Mesothelial cell of epicardium (in vitro differentiated cells): ENCODE measurements at regions not wholly inside any gene's neighbourhood (a gene's known extent, or its start where the extent isn't known, plus 50 kb on each side); places are given as distances from the start of the nearest gene placed in this dataset.

ENCODE experiments used
- DNase-seq, 2 experiments: peaks; one replicate each; pipeline ENCODE4 v3.0.0; 2021; ENCODE audit warnings: low spot score in 2 of 2; ENCODE audit not compliant: unreplicated experiment in 2 of 2
- H3K27ac Mint-ChIP-seq: 2 replicates; pipeline ENCODE4 v1.8.0; 2021; ENCODE audit warnings: mixed read lengths
- H3K27me3 Mint-ChIP-seq: 2 replicates; pipeline ENCODE4 v1.8.0; 2021; ENCODE audit warnings: low read depth, mixed read lengths
- H3K36me3 Mint-ChIP-seq: 2 replicates; pipeline ENCODE4 v1.8.0; 2021; ENCODE audit warnings: mixed read lengths
- H3K4me1 Mint-ChIP-seq: 2 replicates; pipeline ENCODE4 v1.8.0; 2021; ENCODE audit warnings: mixed read lengths
- H3K4me3 Mint-ChIP-seq: 2 replicates; pipeline ENCODE4 v1.8.0; 2021; ENCODE audit warnings: mild to moderate bottlenecking, moderate library complexity, mixed read lengths
- H3K9me3 Mint-ChIP-seq: 2 replicates; pipeline ENCODE4 v1.8.0; 2021; ENCODE audit warnings: mixed read lengths
- TF ChIP-seq, protein P1 (sequence below): fragments of 200-600 bp; sonication (generic); IDR thresholded peaks from one replicate; pipeline ENCODE4 v1.5.0; 2021; ENCODE audit warnings: antibody characterized with exemption; ENCODE audit not compliant: unreplicated experiment

DNA sequence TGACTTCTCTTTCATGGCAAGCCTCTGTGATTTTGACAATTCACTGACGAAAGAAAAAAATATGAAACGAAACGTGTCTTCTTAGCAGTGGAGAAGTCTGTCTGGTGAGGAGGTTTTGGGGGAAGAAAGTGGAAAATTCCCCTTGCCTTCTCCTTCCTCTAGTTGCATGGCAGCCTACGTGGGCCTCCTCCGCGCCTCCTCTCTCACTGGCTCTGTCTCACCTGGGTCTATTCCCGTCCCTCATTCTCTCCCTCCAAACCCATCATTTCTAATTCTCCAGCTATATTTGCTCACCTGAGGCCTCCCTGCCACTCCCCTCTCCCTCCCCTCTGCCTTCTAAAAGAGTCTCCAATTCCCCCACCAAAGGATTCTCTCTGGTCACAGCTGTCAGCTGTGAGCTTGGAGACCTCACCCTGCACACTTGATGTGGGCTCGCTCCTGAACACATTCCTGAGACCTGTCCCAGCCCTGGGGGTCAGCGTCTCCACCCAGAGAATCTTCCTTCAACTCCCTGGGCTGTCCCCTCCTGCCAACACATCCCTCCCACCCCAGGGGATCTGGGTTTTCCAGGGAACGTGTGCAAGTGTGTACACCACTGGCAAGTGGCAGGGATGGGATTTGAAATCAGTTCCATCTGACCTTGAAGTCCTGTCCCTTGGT lies 159.6 kb upstream of the PMEPA1 start:
- no peaks in the 10 kb centered on the region for H3K36me3 Mint-ChIP-seq

DNA sequence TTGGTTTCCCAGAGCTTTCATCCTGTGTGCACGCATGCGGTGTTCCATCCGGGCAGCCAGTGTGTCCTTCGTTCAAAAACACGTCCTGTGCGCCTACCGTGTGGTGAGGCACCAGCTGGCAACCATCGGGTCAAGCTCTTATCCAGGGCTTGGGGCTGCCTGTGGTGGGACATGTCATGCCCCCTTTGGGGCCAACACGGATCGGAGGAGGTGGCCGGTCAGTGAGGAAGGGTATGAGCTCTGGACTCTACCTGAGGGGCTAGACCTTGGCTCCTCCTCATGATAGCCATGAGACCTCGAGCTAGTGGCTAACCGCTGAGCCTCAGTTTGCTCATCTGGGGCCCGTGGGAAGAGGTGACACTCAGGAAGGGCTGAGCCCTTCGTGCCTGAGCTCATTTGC lies 158.5 kb upstream of the PMEPA1 start:
- peaks cover 50% of the 10 kb centered on the region for H3K27me3 Mint-ChIP-seq
- peaks cover 11% of the 10 kb centered on the region for H3K4me1 Mint-ChIP-seq
- H3K4me3 Mint-ChIP-seq = no peak overlapping the region
- TF ChIP-seq, protein P1, sequence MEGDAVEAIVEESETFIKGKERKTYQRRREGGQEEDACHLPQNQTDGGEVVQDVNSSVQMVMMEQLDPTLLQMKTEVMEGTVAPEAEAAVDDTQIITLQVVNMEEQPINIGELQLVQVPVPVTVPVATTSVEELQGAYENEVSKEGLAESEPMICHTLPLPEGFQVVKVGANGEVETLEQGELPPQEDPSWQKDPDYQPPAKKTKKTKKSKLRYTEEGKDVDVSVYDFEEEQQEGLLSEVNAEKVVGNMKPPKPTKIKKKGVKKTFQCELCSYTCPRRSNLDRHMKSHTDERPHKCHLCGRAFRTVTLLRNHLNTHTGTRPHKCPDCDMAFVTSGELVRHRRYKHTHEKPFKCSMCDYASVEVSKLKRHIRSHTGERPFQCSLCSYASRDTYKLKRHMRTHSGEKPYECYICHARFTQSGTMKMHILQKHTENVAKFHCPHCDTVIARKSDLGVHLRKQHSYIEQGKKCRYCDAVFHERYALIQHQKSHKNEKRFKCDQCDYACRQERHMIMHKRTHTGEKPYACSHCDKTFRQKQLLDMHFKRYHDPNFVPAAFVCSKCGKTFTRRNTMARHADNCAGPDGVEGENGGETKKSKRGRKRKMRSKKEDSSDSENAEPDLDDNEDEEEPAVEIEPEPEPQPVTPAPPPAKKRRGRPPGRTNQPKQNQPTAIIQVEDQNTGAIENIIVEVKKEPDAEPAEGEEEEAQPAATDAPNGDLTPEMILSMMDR = no peak
- H3K9me3 Mint-ChIP-seq = no peaks in the 10 kb centered on the region
- no peaks in the 10 kb centered on the region for H3K36me3 Mint-ChIP-seq
- H3K27ac Mint-ChIP-seq = no peak overlapping the region
- DNase-seq = no peak

More for the DNA sequence above, 159.6 kb upstream of the PMEPA1 start:
- H3K27ac Mint-ChIP-seq = no peak overlapping the region
- H3K4me1 Mint-ChIP-seq = peaks cover 11% of the 10 kb centered on the region
- H3K27me3 Mint-ChIP-seq = peaks cover 44% of the 10 kb centered on the region
- peak in 1 of 2 experiments; percentile 16 for DNase-seq
- H3K9me3 Mint-ChIP-seq = no peaks in the 10 kb centered on the region
- no peak overlapping the region for H3K4me3 Mint-ChIP-seq
- TF ChIP-seq, protein P1 = no peak

DNA sequence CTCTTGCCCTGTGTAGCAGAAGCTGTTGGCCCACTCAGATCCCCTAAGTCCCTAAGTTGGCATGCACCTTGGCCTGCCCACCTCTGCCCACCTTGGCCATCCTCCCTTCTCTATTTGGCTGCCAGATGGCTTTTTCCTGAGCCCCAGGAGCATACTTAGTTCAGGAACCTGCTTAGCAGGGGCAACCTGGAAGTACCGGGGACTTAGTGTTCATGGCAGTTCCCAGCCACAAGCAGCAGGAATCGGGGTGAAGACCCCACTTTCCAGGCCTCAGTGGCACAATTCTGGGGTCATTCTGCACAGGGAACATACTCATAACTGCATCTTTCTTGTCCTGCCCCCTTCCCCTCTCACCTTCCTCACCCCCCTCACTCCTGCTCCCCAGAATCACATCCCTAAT lies 158.0 kb upstream of the PMEPA1 start:
- DNase-seq = peak in 1 of 2 experiments; percentile 9

DNA sequence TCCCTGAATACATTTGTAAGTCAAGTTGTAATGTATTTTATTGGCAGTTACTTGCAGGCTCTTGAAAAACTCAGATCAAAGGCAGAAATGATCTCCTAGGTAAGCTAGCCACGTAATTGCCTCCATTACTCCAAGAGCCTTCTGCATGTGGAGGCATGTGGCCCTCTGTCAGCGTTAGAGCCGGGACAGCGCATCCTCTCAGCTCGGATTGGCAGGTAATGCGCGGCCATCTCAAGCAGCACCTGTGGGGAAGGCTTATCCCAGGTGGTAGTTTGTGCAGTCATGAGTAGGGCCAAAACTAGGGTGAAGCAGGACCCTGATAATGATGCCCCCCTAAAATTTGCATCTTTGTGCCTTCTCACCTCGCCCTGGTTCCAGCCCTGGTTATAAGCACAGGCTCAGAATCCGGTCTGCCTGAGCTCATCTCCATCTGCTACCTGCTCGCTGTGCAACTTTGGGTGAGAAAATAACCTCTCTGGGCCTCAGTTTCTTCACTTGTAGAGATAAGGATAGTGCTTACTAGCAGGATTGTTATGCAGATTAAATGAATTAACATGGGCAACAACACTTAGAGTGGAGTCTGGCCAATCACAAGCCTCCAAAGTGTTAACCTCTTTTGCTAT lies 157.5 kb upstream of the PMEPA1 start:
- Mint-ChIP-seq H3K27me3 (peaks cover 53% of the 10 kb centered on the region), H3K4me3 (no peak overlapping the region), H3K36me3 (no peaks in the 10 kb centered on the region), H3K27ac (no peak overlapping the region), H3K9me3 (no peaks in the 10 kb centered on the region), H3K4me1 (peaks cover 11% of the 10 kb centered on the region)
- TF ChIP-seq, protein P1 = no peak
- peak in 1 of 2 experiments; percentile 16 for DNase-seq

More for the DNA sequence above, 158.0 kb upstream of the PMEPA1 start:
- Mint-ChIP-seq H3K27ac (no peak overlapping the region), H3K9me3 (no peaks in the 10 kb centered on the region), H3K27me3 (peaks cover 53% of the 10 kb centered on the region), H3K36me3 (no peaks in the 10 kb centered on the region), H3K4me1 (peaks cover 11% of the 10 kb centered on the region), H3K4me3 (no peak overlapping the region)
- TF ChIP-seq, protein P1 = no peak

DNA sequence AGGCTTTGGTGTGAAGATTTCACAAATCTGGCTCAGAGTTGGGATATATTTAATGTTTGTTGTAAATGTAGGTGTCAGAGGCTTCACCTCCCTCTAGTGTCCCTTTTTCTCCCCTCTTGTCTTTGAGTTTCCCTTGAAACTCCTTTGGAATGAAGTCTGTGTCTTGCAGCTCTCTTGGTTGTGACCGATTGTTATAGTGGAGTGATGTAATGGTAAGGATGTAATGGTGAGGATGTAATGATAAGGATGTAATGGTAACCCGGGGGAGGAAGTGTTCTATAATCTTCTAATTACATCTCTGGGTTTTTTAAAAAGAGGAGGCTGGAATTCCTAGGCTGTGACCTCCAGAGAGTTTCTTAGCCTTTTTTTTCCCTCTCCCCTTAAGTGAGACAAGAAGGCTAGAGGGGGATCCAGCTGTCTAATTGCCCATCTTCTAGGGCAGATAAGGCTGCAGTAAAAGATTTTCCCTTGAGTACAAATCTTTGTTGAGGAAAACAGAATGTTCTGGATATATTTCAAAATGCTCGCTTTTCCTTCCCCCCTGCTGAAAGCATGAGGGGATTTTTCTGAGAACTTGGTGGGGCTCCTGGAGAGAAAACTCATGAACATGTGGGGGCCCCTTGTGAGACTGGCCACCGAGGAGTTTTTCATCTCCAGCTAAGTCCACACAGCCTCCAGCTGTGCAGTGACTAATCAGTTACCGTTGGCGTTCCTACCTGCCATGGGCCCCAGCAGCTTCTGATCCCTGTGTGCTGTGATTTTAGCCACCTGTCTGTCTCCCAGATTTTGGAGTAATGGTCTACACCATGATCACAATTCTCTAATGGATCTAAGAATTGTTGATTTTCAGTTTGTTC lies 156.7 kb upstream of the PMEPA1 start:
- H3K36me3 Mint-ChIP-seq = no peaks in the 10 kb centered on the region
- H3K4me3 Mint-ChIP-seq = no peak overlapping the region
- no peak overlapping the region for H3K27ac Mint-ChIP-seq
- peak in 1 of 2 experiments; percentile 21 for DNase-seq
- H3K9me3 Mint-ChIP-seq = peaks cover 4% of the 10 kb centered on the region
- peaks cover 53% of the 10 kb centered on the region for H3K27me3 Mint-ChIP-seq
- TF ChIP-seq, protein P1 = no peak
- H3K4me1 Mint-ChIP-seq = peaks cover 11% of the 10 kb centered on the region
